Activated T-cell treated with anti-CD3 and anti-CD28 coated beads for 4 hours (primary cell): ENCODE measurements at regions not wholly inside any gene's neighbourhood (a gene's known extent, or its start where the extent isn't known, plus 50 kb on each side); places are given as distances from the start of the nearest gene placed in this dataset.
A peak's percentile ranks its signal among the peaks of the same experiment; 100 is the strongest.

Experiments
- DNase-seq: peaks from one replicate; pipeline ENCODE4 v3.0.0-alpha.2; 2020

DNA sequence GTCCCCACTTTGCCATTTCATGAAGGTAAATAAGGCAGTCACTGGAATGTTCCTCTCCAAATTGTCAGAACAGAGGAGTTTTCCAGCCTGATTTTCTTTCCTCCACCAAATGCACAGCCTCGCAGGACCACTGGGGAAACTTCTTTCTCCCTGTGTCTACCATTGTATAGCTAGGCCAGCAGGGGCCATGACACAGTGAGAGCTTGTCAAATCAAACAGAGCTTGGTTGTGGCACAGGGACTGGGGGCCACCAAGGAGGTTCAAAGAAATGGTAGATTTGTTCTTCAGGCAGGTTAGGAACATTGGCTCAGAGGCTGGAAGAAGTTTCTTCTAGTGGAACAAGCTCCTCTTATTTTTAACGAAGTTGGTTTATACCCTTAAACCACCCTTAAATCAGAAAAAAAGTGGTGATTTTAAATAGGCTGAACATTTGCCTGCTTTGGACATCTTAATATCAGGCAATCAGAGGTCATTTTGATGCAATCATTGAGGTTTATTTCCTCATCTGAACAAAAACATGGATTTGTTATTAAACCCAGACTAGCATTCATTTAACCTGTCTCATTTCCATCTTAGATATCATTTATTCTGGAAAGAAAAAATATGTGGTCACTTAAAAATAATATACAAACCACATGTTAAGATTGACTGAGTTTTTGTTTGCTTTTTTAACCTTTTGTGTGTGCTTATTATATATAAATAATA, 105.6 kb downstream of the GTPBP8 start:
- no peak for DNase-seq

DNA sequence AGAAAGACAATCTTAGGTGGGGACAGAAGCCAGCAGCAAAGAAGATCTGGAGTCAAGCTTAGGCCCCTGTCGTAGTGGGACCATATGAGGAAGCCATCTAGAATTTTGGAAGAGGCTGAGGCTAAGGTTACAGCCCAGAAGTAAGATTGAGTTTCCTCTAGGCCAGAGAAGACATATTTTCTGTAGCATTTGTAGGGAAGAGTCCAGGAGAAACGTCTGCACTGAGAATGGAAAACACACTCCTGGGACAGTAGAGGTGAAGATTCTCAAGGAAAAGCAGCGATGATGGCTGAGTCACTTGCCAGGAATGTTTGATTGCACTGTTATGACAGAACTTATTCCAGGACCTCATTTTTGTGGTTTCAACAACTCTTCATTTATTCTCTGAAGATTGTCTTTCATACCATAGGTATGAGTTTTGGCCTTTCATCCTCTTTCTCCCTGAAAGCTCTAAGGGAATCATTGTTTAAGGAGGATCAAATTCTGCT, 107.2 kb downstream of the GTPBP8 start:
- no peak for DNase-seq

DNA sequence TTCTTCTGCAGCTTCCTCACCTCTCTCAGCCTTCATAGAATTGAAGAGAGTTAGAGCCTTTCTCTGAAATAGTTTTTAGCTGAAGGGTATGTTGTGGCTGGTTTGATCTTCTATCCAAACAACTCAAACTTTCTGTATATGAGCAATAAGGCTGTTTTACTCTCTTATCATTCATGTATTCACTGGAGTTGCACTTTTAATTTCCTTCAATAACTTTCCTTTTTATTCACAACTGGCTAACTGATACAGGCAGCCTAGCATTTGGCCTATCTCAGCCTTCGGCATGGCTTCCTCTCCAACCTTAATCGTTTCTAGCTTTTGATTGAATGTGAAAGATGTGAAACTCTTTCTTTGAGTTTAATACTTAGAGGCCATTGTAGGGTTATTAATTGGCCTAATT, 109.3 kb downstream of the GTPBP8 start:
- DNase-seq, result no peak

DNA sequence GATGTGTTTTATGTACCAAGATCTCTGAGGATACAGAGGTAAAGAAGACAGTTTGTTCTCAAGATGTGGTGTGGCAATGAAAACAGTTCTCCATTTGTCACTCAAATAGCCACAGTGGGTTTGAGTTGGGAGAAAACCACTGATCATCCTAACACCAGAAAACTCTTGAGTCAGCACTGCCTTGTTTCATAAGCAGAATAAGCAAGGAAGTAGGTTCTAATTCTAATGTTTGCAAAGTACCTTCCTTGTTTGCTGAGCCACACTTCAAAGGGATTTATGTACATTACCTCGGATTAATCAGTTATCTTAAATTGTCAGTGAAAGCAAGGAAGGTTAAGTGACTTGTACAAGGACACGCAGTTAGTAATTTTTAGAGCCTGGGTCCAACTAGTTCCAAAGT, 107.8 kb upstream of the BOC start:
- no peak for DNase-seq

DNA sequence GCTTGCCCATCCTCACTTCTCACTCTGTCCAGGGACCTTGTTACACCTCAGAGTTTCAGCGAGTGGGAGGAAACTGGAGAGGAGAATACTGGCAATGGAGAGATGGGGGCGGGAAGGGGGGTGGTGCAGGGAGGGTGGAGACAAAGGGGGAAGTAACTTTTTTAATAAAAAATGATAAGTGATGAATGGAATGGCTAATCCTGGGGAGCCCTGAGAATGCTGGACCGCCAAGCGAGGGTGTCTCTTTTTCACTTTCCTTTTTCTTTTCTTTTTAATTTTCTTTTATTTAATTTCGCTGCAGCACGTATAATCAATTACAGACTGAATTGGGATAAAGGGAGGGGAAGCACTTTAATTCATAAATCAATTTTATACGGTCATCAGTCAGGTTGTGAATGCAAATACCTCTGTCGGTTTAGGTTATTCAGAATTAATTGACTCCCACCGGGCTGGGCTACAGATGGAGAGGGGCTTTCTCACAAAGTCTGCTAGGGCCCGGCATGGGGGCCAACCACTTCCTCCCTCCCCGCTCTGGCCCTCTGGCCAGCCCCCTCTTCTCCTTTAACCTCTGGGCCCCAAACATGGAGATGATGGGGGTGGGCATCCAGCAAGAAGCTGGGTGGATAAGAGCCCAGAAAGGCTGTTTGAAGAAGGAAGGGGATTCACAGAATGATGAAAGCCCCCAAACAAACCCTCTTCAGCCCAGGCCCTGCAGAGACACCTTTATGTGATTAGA, 106.8 kb upstream of the BOC start:
- DNase-seq, result no peak

DNA sequence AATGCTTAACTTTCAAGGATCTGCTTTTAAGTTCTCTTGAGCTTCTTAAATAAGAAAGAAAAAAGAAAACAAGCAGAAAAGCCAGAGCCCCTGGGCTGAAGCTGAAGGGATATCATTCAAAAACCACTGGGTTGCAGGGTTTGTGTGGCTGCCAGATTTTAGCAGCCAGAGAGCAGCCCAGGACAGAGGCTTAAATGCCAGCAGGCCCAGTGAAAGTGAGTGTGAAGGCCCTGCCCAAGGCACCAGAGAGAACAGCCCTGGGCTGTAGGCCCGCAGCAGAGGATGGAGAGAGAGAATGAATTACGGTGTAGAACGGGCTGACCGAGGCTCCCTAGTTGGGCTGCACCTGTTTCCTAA, 106.3 kb upstream of the BOC start:
- DNase-seq, result no peak

DNA sequence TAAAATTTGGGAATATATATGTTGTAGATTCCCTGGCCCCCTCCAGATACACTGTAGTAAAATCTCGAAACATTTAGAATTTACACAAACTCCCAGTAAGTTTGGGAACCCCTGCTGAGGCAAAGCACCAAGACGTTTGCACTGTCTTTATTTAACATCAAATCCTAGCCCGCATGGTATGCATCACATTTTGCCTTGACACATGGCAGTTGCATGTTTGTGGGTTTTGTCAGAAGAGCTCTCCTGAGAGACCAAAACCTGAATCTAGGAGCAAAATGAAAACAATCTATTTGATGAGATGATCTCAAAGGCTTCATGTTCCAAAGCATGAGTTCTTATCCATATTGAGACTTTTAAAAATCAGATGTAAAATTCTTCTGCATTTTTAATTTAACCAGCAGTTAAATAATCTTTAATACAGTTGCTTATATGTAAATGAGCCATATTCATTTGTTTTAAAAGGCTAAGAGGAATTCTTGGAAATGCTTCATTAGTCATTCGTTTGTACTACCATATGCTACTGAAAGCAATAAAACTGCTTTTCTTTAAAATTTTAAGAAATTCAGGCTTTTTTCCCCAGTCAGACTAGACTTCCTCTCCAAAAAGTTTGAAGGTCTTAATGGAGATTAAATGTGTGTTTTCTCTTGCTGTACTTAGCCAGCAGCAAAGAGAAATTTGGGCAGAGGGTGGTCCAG, 105.2 kb upstream of the BOC start:
- no peak for DNase-seq

DNA sequence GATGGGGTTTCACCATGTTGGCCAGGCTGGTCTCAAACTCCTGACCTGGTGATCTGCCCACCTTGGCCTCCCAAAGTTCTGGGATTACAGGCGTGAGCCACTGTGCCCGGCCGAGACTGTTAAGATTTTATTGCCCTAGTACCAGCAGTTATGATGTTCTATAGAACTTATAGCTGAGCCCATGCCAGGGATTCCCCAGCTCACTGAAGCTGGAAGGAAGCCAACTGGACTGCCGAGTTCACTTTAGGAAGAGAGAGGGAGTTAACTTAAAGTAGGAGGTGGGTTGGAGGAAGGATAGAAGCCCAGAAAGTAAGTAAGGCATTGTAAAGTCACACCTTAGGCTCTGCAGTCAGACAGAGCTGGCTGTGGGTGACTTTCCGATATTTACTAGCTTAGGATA, 101.1 kb upstream of the BOC start:
- DNase-seq, result no peak

DNA sequence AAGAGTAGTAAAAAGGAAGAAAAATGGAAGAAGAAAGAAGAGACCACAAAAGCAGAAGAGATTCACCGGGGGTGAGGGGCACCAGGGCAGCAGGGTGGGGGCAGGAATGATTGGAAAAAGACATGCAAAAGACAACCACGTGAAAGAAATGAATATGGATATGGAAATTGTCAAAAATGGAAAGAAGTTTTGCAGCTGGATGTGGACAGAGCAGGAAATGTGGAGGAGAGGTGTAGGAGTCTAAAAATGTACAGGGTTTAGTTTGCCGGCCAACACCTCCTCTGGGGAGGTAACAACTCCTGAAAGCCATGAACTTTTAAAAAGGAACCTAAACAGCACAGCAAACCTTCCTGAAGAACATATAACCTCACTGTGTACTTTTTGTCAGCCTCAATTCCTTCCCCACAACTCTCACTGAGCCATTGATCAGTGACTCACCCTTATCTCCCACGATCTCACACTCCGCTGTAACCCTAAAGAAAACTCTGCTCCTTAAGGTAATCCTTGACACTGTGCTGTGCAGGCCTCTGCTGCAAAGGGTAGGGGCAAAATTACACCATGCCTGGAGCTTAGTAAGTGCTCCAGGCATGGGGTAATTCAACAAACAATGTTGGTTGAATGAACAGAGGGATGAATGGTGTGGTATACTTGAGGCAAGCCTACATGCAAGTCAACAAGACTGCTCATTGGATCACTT, 100.2 kb upstream of the BOC start:
- DNase-seq, result no peak

DNA sequence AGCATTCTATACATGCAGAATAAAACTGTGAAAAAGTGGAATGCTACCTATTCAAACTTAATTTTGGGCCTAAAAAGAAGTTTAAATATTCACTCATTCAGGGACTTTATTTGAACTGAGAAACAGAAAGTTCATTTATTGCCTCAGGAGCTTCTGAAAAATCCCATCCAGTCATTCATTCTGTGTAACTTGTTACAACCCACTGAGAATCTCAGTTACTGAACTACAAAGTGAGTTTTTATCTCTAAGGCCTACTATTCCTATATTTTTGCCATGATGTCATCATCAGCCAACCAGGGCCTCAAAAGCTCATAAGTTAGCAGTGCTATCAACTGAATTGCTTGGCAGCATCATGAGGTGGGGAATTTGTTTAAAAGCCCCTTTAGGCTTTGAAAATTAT, 98.0 kb upstream of the BOC start:
- no peak for DNase-seq

DNA sequence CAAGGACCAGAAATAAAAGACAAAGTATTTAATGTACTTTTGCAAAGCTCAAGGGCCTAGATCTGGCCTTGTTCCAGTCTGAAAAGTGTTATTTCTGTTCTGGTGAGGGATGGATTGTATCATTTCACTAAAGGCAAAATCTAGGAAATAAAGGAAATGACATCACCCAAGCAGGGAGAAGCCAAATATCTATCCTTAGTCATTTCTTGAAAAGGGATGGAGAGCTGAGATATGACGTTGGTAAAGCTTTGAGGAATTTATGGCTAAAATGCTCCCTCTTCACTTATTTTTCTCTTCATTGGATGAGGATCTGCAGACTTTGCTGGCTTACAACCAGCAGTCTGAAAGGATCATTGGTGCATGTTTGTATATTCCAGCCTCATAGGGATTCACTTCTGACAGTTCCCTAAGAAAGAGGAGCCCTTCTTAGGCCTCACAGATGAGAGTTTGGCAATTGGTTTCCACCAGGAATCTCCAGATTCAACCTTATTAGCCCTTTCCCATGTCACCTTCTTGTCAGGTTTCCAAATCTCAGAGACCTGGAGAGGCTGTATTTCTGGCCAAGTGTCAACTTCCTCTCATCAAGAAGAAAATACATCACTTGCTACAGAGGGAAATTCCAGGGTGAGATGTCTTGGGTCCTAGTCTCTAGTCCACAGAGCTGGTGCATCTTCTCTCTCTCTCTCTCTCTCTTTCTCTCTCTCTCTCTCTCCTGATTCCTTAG, 93.7 kb upstream of the BOC start:
- DNase-seq, result no peak

DNA sequence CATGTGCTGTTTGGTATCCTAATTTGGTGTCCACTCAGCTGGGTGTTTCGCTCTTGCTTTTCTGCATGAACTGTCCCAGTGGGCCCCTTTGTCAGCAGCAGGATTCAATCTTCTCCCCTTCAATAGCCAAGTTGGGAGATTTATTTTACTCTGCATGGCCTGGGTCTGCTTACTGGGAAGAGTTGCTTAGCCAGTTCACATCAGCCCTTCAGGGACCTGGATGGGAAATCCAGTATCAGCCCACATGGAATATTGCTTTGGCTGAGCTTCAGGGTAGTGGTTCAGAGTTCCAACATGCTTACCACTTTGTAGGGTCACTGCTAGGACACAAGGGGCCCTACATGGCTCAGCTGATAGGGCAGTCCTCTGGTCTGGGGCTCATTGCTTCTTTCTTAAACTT, 93.0 kb upstream of the BOC start:
- DNase-seq, result no peak

DNA sequence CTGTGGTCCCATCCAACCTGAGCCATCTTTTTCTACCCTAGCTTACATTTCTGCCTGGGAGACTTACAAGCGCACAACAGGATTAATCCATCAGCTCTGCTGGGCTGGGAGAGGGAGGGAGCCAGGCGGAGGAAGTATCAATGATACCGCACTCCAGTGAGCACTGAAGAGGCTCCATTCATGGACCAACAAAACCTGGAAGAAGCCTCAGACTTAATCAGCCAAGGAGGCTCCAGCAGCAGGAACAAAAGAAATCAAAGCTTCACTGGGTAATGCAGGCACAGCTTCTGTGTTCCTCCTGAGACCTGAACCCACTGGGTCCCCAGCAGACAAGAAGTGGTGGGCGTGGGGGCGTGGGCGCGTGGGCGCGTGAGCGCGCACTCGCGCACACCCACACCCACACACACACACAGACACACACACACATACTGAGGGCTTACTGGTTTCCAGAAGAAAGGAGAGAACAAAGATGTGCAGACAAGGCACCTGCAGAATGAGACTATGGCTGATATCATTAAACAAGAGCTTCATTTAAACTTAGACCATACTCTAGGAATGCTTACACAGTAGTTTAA, 87.0 kb upstream of the BOC start:
- DNase-seq, result peak; percentile 11

DNA sequence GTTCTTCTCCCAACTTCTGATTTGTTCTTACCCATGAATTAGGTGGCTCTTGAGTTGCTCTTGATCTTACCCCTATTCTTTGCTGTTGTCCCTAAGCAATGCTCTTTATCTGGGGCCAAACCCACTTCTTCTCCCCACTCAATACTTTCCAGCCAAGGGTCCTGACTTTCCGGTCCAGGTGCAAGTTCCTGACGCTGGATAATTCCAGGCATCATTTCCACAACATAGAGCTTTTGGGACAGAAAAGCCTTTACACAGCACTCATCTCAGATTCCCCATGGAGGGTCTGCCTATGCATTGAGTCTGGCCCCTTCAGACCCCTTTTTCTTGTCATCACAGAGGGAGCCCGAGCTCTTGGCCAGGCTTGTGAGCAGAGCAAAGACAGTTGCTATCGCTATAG, 85.4 kb upstream of the BOC start:
- no peak for DNase-seq

DNA sequence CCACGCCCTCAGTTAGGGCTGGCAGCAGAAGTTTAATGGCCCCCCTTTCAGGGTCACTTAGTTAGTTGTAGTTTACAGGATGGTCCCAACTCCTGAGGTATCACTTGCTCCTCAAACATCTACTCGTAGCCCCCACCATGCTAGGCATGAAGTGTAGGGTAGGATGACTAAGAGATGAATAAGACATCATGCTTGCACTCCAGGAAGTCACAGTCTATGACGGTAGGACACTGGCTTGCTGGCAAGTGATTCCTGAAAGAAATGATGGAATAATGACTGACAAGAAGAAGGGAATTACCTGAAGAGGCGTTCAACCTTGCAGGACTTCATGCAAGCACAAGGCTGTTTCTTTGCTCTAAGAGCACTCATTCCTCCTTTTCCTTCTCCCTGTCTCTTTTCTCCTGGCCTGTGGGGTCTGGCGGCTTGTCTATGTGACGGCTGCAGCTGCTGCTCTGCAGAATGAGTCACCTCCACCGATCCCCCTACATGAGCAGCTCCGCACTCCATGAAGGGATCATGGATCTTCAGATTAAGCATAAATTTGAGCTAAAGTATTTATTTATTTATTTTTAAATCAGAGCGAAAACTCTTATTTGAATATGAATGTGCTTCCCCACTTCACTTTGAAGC, 82.9 kb upstream of the BOC start:
- no peak for DNase-seq

DNA sequence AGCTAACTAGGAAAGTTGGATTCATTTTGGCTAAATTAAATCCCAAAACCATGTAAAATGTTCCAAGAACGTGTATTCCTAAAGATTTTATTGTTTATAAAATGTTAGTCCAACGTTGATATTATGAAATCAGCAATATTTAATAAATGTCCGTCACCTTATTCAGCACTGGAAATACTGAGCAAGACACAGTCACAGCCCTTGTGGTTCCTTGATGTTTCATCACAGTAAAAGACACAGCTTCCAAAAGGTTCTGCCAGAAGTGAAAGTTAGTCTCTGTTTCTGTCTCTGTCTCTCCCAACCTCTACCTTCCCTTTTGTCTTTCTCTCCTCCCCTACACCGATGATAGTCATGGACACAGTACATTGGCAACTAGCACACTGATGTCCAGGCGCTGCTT, 82.2 kb upstream of the BOC start:
- no peak for DNase-seq

DNA sequence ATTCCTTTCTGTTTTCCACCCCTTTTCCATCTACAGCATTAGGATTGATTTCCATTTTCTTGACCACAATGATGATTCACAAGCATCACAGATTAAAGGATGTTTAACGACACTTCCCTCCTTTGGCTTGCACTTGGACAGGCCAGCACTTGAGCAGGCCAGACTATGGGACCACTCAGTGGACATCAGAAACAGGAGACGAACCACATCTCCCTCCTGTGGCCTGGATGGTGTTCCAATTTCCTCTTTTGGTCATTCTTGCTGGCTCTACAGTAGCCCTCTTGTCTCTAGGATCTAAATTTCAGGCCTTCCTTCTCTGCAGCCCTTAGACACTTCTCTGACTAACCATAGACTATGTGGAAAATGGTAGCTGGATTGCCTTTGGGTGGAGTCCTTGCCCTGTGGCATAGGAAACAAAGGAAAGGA, 78.8 kb upstream of the BOC start:
- no peak for DNase-seq

DNA sequence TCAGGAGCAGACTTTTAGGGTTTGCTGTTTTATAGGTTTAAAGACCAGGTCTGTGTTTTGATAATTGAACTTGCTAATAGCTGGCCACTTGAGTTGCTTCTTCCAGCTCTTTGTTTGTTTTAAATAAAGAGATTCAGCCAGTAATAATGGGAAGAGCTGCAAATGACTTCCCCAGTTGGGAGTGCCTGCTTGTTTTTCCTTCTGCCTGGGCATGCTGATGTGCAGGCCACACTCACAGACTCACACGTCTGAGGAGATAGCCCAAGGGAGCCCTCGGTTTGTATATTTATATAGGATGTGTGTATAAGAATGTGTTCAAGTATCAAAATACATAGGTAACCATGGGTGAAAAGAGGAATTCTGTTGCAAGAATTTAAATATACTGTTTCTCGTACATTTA, 78.2 kb upstream of the BOC start:
- DNase-seq, result no peak

DNA sequence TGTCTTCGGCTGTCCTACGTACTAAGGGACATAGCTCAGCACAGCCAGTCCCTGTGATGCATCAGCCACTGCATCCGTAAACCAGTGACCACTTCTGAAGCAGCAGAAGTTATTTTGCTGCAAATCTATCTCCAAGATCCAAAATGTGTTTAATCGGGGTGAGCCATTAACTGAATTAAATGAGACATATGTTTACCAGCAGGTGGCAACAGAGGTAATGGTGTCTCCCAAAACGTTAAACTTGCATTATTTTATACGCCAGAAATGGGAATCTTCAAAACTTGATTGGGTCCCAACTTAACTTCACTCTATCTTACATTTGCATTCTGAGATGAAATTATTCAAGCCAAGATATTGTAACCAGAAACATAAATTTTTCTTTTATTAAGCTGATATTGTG, 75.3 kb upstream of the BOC start:
- DNase-seq, result no peak

DNA sequence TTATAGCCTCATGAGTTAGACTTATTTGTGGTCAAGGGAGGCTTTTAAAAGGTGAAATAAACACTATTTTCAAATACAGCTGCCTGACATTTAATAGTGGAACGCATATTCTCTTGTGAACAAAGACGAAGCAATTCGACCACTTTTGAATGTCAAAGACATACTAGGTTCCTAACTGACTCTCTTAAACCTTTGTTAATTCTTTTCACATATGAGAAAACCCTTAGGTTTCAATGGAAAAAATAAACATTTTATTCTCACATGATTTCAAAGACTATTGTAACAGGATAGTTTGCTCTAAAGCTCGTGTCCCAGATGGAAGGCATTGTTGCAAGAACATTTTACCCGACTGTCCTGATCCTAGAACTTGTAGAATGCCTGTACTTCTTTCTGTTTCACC, 74.8 kb upstream of the BOC start:
- no peak for DNase-seq

DNA sequence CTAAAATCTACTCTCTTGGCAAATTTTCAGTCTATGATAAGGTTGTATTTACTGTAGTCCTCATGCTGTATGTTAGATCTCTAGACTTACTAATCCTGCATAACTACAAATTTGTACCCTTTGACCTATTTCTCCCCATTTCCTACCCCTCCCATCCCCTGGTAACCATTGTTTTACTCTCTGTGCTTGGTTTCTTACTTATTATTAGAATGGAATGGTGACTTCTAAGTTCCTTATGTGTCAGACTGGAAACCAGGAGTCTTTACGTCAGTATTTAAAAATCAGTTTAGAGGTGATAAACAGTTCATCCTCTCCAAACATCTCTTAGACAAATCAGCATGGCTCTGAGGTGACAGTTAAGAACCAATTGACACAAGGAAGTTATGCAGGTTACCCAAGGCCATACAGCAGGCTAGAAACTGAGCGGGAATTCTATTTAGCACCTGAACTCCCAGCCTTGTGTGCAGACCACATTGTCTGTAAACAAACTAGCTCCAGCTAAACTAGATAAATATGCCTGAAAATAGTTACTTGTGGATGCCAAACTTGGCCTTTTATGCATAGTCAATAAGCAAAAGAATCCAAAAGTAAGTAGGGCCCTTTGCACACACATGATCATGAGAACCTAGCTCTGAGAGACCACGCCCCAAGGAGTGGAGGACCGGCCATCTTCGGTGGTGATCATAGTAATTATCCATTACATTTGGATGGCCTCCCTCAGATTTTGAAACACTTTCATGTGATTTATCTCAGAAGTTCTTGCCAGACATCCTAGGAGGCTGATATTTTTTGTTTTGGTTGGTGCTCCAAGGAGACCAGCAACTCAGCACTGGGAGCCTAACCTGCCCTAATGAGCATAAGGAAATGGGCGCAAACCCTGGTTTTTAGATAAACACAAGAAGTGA, 72.3 kb upstream of the BOC start:
- DNase-seq, result no peak
